ENCODE measurements at regions not wholly inside any gene's neighbourhood (a gene's known extent, or its start where the extent isn't known, plus 50 kb on each side); places are given as distances from the start of the nearest gene placed in this dataset.
"Not testable (repeated sequence)": the region's sequence is repeated elsewhere in the genome, so short reads cannot be mapped to it uniquely, and the experiment has no call there.

GRCh38 chrX:35456891-35457290 lies 341.3 kb upstream of the MAGEB16 start:
- Histone ChIP-seq H3K36me3 (no peaks in the 10 kb centered on the region), H3K4me3 (no peak overlapping the region), H3K4me1 (replicated peaks) (no peaks in the 10 kb centered on the region), H3K9me3 (no peaks in the 10 kb centered on the region), H3K27me3 (replicated peaks; ENCODE audit: insufficient read depth) (no peaks in the 10 kb centered on the region), H3K27ac (no peak overlapping the region)
- no peak for DNase-seq (ENCODE audit: low spot score)
- TF ChIP-seq, protein P1, sequence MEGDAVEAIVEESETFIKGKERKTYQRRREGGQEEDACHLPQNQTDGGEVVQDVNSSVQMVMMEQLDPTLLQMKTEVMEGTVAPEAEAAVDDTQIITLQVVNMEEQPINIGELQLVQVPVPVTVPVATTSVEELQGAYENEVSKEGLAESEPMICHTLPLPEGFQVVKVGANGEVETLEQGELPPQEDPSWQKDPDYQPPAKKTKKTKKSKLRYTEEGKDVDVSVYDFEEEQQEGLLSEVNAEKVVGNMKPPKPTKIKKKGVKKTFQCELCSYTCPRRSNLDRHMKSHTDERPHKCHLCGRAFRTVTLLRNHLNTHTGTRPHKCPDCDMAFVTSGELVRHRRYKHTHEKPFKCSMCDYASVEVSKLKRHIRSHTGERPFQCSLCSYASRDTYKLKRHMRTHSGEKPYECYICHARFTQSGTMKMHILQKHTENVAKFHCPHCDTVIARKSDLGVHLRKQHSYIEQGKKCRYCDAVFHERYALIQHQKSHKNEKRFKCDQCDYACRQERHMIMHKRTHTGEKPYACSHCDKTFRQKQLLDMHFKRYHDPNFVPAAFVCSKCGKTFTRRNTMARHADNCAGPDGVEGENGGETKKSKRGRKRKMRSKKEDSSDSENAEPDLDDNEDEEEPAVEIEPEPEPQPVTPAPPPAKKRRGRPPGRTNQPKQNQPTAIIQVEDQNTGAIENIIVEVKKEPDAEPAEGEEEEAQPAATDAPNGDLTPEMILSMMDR (IDR thresholded peaks at IDR 0.05): no peak
- no peak for TF ChIP-seq POLR2AphosphoS5 (IDR thresholded peaks at IDR 0.05)
- TF ChIP-seq POLR2A (IDR thresholded peaks at IDR 0.05): no peak
- WGBS: 95% methylated on average over 1 of the region's 1 CpG
- intact Hi-C loops (cut with DNase I): no loop called here

GRCh38 chrX:35458142-35458541 lies 340.0 kb upstream of the MAGEB16 start:
- DNase-seq (ENCODE audit: low spot score): no peak
- Histone ChIP-seq H3K4me1 (replicated peaks) (no peaks in the 10 kb centered on the region), H3K36me3 (no peaks in the 10 kb centered on the region), H3K4me3 (no peak overlapping the region), H3K27me3 (replicated peaks; ENCODE audit: insufficient read depth) (no peaks in the 10 kb centered on the region), H3K27ac (no peak overlapping the region), H3K9me3 (no peaks in the 10 kb centered on the region)
- intact Hi-C loops (cut with DNase I): no loop called here
- no peak for TF ChIP-seq POLR2AphosphoS5 (IDR thresholded peaks at IDR 0.05)
- no peak for TF ChIP-seq POLR2A (IDR thresholded peaks at IDR 0.05)
- TF ChIP-seq, protein P1 (IDR thresholded peaks at IDR 0.05): no peak

DNA sequence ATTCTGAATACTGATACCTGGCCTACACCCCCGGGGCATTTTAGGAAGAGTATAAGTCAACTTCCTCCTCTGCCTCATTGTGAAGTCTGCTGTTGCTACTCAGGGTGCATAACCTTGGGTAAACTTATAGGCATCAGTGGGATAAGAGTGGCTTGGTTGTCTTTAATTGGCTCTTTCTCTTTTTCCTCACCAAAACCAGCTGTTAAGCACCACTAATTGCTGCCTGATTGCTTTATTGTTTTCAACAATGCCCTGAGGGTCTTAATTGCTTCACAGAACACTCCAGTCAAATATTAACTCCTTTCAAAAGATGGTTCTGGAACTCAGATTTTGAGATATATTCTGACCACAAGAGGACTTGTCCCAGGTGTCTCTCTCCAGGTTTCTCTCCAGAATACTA lies 337.0 kb upstream of the MAGEB16 start:
- TF ChIP-seq POLR2AphosphoS5 (IDR thresholded peaks at IDR 0.05) (no peak), POLR2A (IDR thresholded peaks at IDR 0.05) (no peak)
- TF ChIP-seq, protein P1 (IDR thresholded peaks at IDR 0.05): no peak
- no peaks in the 10 kb centered on the region for H3K36me3 ChIP-seq
- H3K9me3 ChIP-seq: no peaks in the 10 kb centered on the region
- WGBS: 100% methylated on average over 1 of the region's 1 CpG
- H3K4me3 ChIP-seq: no peak overlapping the region
- H3K27ac ChIP-seq: no peak overlapping the region
- H3K4me1 ChIP-seq (replicated peaks): no peaks in the 10 kb centered on the region
- H3K27me3 ChIP-seq (replicated peaks; ENCODE audit: insufficient read depth): no peaks in the 10 kb centered on the region
- intact Hi-C loops (cut with DNase I): no loop called here
- no peak for DNase-seq (ENCODE audit: low spot score)

DNA sequence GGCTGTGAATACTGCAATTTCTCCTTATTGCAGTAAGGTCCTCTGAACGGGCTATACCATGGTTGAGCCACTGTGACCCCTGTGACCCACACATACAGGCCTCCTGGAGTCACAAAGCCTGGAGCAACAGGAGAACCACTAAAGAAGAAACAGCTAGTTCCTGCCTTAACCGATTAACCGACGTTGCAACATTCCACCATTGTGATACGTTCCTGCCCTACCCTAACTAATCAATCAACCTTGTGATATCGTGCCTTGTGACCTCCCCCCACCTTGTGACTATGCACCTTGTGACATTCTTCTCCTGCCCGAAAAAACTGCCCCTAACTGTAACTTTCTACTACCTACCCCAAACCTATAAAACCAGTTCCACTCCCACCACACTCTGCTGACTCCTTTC lies 301.5 kb upstream of the MAGEB16 start:
- DNase-seq (ENCODE audit: low spot score); H3K27ac ChIP-seq; H3K4me1 ChIP-seq (replicated peaks); H3K4me3 ChIP-seq; intact Hi-C loops (cut with DNase I); H3K9me3 ChIP-seq; H3K36me3 ChIP-seq; H3K27me3 ChIP-seq (replicated peaks; ENCODE audit: insufficient read depth): not testable (repeated sequence)
- WGBS: 84% methylated on average over 7 of the region's 7 CpGs

- H3K4me3 ChIP-seq; H3K36me3 ChIP-seq; H3K27ac ChIP-seq; H3K9me3 ChIP-seq; intact Hi-C loops (cut with DNase I); H3K27me3 ChIP-seq (replicated peaks; ENCODE audit: insufficient read depth); H3K4me1 ChIP-seq (replicated peaks); DNase-seq (ENCODE audit: low spot score): not testable (repeated sequence)
- WGBS: 82% methylated on average over 7 of the region's 7 CpGs
Observed at GRCh38 chrX:35497453-35497852, 300.7 kb upstream of the MAGEB16 start.

- H3K27me3 ChIP-seq (replicated peaks; ENCODE audit: insufficient read depth): no peaks in the 10 kb centered on the region
- no peak overlapping the region for H3K4me3 ChIP-seq
- no peak for TF ChIP-seq POLR2A (IDR thresholded peaks at IDR 0.05)
- TF ChIP-seq, protein P1 (IDR thresholded peaks at IDR 0.05): no peak
- TF ChIP-seq POLR2AphosphoS5 (IDR thresholded peaks at IDR 0.05): no peak
- 95% methylated on average over 32 of the region's 55 CpGs for WGBS
- no peaks in the 10 kb centered on the region for H3K36me3 ChIP-seq
- H3K4me1 ChIP-seq (replicated peaks): no peaks in the 10 kb centered on the region
- no peak overlapping the region for H3K27ac ChIP-seq
- intact Hi-C loops (cut with DNase I): no loop called here
- DNase-seq (ENCODE audit: low spot score): no peak
- H3K9me3 ChIP-seq: no peaks in the 10 kb centered on the region
Observed at GRCh38 chrX:35499071-35499862, 298.9 kb upstream of the MAGEB16 start.

Measured in prostate gland (tissue), 2 donors.